Body of pancreas (tissue), 4 donors: ENCODE measurements at regions not wholly inside any gene's neighbourhood (a gene's known extent, or its start where the extent isn't known, plus 50 kb on each side); places are given as distances from the start of the nearest gene placed in this dataset.

ENCODE experiments used
- ATAC-seq: fragments of 150-250 bp; one replicate; pipeline ENCODE4 v1.9.1; 2016
- DNase-seq, 4 donors: peaks; one replicate each; pipeline ENCODE4 v3.0.0-alpha.2; 2019
- H3K27ac ChIP-seq, 4 donors: fragments of 200-600 bp; sonication (generic); 1 replicate in 3 of 4; 2 replicates in 1 of 4; pipeline versions ENCODE4 v1.5.1 to v1.6.1; 2016 to 2019; ENCODE audit warnings: mild to moderate bottlenecking in 1 of 4, mixed read lengths in 1 of 4, moderate library complexity in 1 of 4
- H3K27me3 ChIP-seq, 2 donors: fragments of 200-600 bp; sonication (generic); one replicate each; pipeline ENCODE4 v1.6.0; 2016; ENCODE audit warnings: mild to moderate bottlenecking in 1 of 2
- H3K36me3 ChIP-seq, 2 donors: fragments of 200-600 bp; sonication (generic); replicated peaks in 1 of 2; 2 replicates each; pipeline ENCODE4 v1.5.1; 2016; ENCODE audit warnings: low read depth in 2 of 2; ENCODE audit not compliant: insufficient read depth in 1 of 2
- H3K4me1 ChIP-seq: fragments of 200-600 bp; sonication (generic); one replicate; pipeline ENCODE4 v1.6.0; 2016
- H3K4me3 ChIP-seq, 2 donors: fragments of 200-600 bp; sonication (generic); 1 replicate in 1 of 2; 2 replicates in 1 of 2; pipeline ENCODE4 v1.5.1; 2016 to 2019
- H3K9me3 ChIP-seq, 3 donors: fragments of 200-600 bp; sonication (generic); 1 replicate in 2 of 3; 2 replicates in 1 of 3; pipeline ENCODE4 v1.5.1; 2016
- POLR2A ChIP-seq, 3 donors: fragments of 450-650 bp; IDR thresholded peaks; one replicate each; pipeline ENCODE4 v1.6.1; 2016; ENCODE audit warnings: antibody characterized with exemption in 3 of 3, mild to moderate bottlenecking in 2 of 3
- WGBS, 2 donors: methylation state at CpG; one replicate each; pipeline ENCODE4 v1.1.5; 2017; 5-methylcytosine and 5-hydroxymethylcytosine counted together
- intact Hi-C: fragments of 100-400 bp; cut with DNase I; formaldehyde crosslinking; loops from one replicate; pipeline ENCODE4 v1.15.1; 2023
- TF ChIP-seq, protein P1 (sequence below), 7 experiments: fragments of 450-650 bp in 4 of 7; fragments of 200-600 bp in 3 of 7; sonication (generic) in 3 of 7; IDR thresholded peaks; one replicate each; pipeline ENCODE4 v1.5.1; 2016 to 2019; ENCODE audit warnings: antibody characterized with exemption in 7 of 7

DNA sequence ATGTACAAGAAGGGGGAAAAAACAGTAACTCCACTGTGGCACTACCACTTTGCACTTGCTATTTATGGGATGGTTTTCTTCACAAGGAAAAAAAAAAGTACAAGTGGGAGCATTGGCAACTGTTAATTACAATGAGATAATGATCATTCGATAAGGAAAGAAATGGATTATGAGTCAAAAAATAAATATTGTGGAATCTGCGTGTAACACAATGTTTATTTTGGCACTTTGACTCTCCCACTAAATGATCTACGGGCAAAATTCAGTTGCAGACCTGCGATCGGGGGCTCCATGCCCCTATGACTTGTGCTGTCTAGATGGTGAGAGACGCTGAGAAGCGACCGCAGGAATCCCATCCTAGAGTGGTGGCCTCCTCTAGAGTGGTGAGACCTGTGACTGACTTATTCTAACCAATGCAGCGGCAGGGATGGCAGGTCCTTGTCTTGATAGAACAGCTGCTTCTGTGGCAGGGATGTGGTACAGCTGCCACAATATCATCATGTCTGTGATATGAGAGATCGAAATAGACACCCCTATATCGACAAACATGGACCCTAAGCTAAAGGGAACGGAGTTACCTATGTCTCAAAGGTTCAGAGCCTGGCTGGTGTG lies 345.0 kb upstream of the KLF6 start:
- H3K4me1 ChIP-seq = no peaks in the 10 kb centered on the region
- DNase-seq = no peak
- TF ChIP-seq, protein P1, sequence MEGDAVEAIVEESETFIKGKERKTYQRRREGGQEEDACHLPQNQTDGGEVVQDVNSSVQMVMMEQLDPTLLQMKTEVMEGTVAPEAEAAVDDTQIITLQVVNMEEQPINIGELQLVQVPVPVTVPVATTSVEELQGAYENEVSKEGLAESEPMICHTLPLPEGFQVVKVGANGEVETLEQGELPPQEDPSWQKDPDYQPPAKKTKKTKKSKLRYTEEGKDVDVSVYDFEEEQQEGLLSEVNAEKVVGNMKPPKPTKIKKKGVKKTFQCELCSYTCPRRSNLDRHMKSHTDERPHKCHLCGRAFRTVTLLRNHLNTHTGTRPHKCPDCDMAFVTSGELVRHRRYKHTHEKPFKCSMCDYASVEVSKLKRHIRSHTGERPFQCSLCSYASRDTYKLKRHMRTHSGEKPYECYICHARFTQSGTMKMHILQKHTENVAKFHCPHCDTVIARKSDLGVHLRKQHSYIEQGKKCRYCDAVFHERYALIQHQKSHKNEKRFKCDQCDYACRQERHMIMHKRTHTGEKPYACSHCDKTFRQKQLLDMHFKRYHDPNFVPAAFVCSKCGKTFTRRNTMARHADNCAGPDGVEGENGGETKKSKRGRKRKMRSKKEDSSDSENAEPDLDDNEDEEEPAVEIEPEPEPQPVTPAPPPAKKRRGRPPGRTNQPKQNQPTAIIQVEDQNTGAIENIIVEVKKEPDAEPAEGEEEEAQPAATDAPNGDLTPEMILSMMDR (IDR thresholded peaks at IDR 0.05) = no peak
- no peak for TF ChIP-seq POLR2A (IDR thresholded peaks at IDR 0.05)
- H3K27me3 ChIP-seq = no peaks in the 10 kb centered on the region
- ATAC-seq = no peak
- H3K9me3 ChIP-seq = no peaks in the 10 kb centered on the region
- H3K36me3 ChIP-seq = no peaks in the 10 kb centered on the region
- H3K4me3 ChIP-seq = no peak overlapping the region
- no peak overlapping the region for H3K27ac ChIP-seq
- intact Hi-C loops = no loop called here
- 57 to 63% methylated on average over 11 to 12 of the region's 12 CpGs for WGBS, 2 donors

DNA sequence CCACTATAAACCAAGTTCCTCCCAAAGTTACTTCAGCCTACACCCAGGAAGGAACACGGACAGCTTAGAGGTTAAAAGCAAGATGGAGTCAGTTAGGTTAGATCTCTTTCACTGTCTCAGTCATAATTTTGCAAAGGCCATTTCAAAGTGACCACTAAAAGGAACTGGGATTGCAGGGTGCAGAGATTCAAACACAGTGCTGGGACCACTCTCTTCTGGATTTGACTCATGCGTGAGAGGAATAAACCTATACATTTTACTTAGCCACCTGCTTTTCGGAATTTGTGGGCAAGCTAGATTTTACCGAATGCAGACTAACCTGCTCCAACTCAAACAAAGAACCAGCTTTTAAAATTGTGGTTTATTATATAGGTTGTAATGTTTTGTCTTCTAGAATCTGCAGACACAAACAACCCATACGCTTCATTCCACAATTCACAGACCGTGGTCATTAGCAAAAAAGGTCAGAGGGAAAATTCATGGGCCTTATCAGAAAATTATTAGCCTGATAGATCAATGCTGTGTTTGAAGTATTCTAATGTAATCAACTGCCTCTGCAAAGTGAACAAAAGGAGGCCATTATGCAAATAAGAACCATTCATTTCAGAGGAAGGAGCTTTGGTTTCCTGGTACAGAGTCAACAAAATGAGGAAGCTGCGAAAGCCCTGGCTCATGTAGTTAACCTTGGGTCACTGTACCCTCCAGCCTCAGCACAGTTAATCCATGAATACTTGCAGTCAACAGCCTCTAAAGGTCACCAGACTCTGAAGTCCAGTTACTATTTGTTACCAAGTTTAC lies 342.7 kb upstream of the KLF6 start:
- DNase-seq (peak in 2 of 4 donors; percentile 20 to 68), ATAC-seq (peak; percentile 60)
- H3K9me3 ChIP-seq = no peaks in the 10 kb centered on the region
- H3K36me3 ChIP-seq = no peaks in the 10 kb centered on the region
- intact Hi-C loops = no loop called here
- H3K27me3 ChIP-seq = no peaks in the 10 kb centered on the region
- TF ChIP-seq POLR2A (IDR thresholded peaks at IDR 0.05) = no peak
- TF ChIP-seq, protein P1 (IDR thresholded peaks at IDR 0.05) = no peak
- peak overlapping the region in 1 of 4 donors; percentile 33 for H3K27ac ChIP-seq
- no peaks in the 10 kb centered on the region for H3K4me1 ChIP-seq
- 48 to 54% methylated on average over 7 of the region's 7 CpGs for WGBS, 2 donors
- no peak overlapping the region for H3K4me3 ChIP-seq

DNA sequence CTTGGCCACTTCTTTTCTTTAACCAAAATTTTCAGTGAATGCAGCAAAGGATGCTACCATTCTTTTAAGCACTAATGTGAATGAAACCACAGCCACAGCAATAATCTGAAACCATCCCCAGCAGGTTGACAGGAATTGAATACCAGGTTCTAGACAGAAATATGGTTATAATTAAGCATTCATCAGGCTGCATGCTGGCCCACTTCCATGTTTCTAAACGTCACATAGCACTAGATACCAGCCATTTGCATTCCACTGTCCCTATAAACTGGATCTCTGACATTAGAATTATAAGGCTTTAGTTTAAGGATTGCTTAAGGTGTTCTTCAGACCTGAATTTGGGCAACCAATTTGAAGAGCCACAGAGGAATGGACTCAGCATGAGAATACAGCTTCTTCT lies 340.8 kb upstream of the KLF6 start:
- WGBS, 2 donors = 38 to 62% methylated on average over 1 of the region's 1 CpG

DNA sequence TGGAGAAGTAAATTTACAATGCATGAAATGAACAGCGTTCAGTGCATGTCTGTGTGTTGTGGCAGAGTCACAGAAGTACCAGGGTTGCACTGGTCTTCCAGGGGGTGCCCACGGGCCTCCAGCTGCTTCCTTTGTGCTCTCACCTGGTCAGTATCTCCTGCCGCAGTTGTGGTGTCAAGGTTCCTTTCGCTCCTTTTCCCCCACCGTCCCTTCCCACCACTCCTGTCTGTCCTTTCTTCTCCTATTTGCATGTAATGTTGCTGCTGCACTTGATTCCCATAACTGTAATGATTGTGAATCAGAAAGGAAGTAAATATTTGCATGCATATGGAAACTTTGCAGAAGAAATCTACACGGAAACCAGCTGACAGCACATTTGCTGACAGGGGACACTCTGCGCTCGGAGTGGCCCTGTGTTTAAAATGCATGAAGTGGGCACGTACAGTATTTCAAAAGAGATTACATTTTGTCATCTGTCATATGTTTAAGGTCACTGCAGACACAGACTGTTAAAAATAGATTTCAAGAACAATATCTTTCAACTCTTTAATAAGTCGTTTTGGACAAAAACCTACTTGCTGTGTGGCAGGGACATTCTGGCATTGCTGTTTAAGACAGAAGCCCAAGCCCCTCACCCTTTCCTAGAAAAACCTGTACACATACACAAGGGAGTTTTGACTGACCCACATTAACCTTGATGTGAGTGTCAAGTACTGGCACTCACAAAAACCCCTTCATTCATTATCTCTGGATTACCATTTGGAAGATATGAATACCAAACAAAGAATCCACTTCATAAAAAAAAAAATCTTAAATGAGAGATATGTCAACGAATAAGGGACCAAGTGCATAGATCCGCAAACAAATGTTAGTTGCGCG lies 336.7 kb upstream of the KLF6 start:
- 33 to 35% methylated on average over 14 of the region's 14 CpGs for WGBS, 2 donors
- DNase-seq (peak in 1 of 4 donors; percentile 51), ATAC-seq (no peak)
- no peak overlapping the region for H3K4me3 ChIP-seq
- H3K27me3 ChIP-seq = no peaks in the 10 kb centered on the region
- no peaks in the 10 kb centered on the region for H3K36me3 ChIP-seq
- peak overlapping the region in 1 of 4 donors; percentile 44 for H3K27ac ChIP-seq
- intact Hi-C loops = no loop called here
- TF ChIP-seq, protein P1 (IDR thresholded peaks at IDR 0.05) = no peak
- peak in 1 of 3 donors; percentile 52 for TF ChIP-seq POLR2A (IDR thresholded peaks at IDR 0.05)
- no peaks in the 10 kb centered on the region for H3K4me1 ChIP-seq
- H3K9me3 ChIP-seq = no peaks in the 10 kb centered on the region

More for the DNA sequence above, 340.8 kb upstream of the KLF6 start:
- H3K27ac ChIP-seq = no peak overlapping the region
- H3K9me3 ChIP-seq = no peaks in the 10 kb centered on the region
- no peaks in the 10 kb centered on the region for H3K36me3 ChIP-seq
- H3K4me3 ChIP-seq = no peak overlapping the region
- intact Hi-C loops = no loop called here
- no peaks in the 10 kb centered on the region for H3K4me1 ChIP-seq
- no peak for DNase-seq
- ATAC-seq = no peak
- no peaks in the 10 kb centered on the region for H3K27me3 ChIP-seq
- TF ChIP-seq POLR2A (IDR thresholded peaks at IDR 0.05) = no peak
- TF ChIP-seq, protein P1 (IDR thresholded peaks at IDR 0.05) = no peak
